ENCODE measurements at regions not wholly inside any gene's neighbourhood (a gene's known extent, or its start where the extent isn't known, plus 50 kb on each side); places are given as distances from the start of the nearest gene placed in this dataset.

DNA sequence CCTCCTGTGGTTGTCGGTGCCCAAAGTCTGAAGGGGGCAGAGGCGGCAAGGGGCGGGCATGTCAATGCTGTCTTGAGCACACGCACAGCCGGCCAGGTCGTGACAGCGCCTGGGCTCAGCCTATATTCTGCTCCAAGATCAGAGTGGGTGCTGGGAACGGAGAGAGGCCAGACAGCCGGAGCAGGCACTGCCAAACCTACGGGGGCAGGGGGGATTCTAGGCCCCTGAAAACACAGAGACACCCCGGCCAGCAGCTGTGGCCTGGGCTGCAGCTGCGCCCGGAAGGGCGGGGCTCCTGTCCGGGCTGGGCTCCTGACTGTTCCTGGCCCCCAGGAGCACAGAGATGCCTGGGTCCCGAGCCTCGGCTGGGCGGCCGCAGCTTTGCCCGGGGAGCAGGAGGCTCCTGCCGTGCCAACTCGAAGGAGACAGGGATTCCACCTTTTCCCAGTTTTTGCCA lies 2662.9 kb upstream of the PCDH20 start:
- no peak for TF ChIP-seq NR2C2 (CRISPR knock-in tag; IDR thresholded peaks at IDR 0.05; ENCODE audit: borderline replicate concordance)
- TF ChIP-seq STAG1 (CRISPR knock-in tag; IDR thresholded peaks at IDR 0.05): no peak
- TF ChIP-seq, protein P1, sequence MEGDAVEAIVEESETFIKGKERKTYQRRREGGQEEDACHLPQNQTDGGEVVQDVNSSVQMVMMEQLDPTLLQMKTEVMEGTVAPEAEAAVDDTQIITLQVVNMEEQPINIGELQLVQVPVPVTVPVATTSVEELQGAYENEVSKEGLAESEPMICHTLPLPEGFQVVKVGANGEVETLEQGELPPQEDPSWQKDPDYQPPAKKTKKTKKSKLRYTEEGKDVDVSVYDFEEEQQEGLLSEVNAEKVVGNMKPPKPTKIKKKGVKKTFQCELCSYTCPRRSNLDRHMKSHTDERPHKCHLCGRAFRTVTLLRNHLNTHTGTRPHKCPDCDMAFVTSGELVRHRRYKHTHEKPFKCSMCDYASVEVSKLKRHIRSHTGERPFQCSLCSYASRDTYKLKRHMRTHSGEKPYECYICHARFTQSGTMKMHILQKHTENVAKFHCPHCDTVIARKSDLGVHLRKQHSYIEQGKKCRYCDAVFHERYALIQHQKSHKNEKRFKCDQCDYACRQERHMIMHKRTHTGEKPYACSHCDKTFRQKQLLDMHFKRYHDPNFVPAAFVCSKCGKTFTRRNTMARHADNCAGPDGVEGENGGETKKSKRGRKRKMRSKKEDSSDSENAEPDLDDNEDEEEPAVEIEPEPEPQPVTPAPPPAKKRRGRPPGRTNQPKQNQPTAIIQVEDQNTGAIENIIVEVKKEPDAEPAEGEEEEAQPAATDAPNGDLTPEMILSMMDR (CRISPR knock-in tag; IDR thresholded peaks at IDR 0.05): 0 out of 2 replicates have a peak, but pooled peaks have one; percentile 7
- TF ChIP-seq RFX5 (IDR thresholded peaks at IDR 0.05; ENCODE audit: low read depth, low read length): no peak
- no peak for TF ChIP-seq EP300 (IDR thresholded peaks at IDR 0.05; ENCODE audit: low read depth in 2 of 2, low read length in 2 of 2)
- TF ChIP-seq EP300 (CRISPR knock-in tag; IDR thresholded peaks at IDR 0.05; ENCODE audit: borderline replicate concordance): no peak
- no peak for TF ChIP-seq ZBTB7A (CRISPR knock-in tag; IDR thresholded peaks at IDR 0.05)
- no peak for TF ChIP-seq POLR2AphosphoS5 (IDR thresholded peaks at IDR 0.05; ENCODE audit: low read depth, low read length)
- TF ChIP-seq, protein P2, sequence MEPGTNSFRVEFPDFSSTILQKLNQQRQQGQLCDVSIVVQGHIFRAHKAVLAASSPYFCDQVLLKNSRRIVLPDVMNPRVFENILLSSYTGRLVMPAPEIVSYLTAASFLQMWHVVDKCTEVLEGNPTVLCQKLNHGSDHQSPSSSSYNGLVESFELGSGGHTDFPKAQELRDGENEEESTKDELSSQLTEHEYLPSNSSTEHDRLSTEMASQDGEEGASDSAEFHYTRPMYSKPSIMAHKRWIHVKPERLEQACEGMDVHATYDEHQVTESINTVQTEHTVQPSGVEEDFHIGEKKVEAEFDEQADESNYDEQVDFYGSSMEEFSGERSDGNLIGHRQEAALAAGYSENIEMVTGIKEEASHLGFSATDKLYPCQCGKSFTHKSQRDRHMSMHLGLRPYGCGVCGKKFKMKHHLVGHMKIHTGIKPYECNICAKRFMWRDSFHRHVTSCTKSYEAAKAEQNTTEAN (CRISPR knock-in tag; conservative IDR thresholded peaks at IDR 0.05): no peak
- TF ChIP-seq EED (CRISPR knock-in tag; IDR thresholded peaks at IDR 0.05): no peak
- TF ChIP-seq, protein P3, sequence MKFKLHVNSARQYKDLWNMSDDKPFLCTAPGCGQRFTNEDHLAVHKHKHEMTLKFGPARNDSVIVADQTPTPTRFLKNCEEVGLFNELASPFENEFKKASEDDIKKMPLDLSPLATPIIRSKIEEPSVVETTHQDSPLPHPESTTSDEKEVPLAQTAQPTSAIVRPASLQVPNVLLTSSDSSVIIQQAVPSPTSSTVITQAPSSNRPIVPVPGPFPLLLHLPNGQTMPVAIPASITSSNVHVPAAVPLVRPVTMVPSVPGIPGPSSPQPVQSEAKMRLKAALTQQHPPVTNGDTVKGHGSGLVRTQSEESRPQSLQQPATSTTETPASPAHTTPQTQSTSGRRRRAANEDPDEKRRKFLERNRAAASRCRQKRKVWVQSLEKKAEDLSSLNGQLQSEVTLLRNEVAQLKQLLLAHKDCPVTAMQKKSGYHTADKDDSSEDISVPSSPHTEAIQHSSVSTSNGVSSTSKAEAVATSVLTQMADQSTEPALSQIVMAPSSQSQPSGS (CRISPR knock-in tag; IDR thresholded peaks at IDR 0.05): no peak
